Naive thymus-derived CD4-positive, alpha-beta T cell (primary cell): ENCODE measurements at regions not wholly inside any gene's neighbourhood (a gene's known extent, or its start where the extent isn't known, plus 50 kb on each side); places are given as distances from the start of the nearest gene placed in this dataset.

Source experiments
- ATAC-seq: fragments of 150-1000 bp; cut with Tn5 transposase; 2 replicates; pipeline ENCODE4 v1.10.0; 2021; ENCODE audit warnings: mild to moderate bottlenecking, moderate library complexity
- CTCF ChIA-PET: fragments of 350-600 bp; sonication (Branson Sonifier 250); formaldehyde crosslinking; loops from one replicate; lab custom pipeline; 2021; ENCODE audit warnings: antibody characterized with exemption; lab: Charles Lee
- POLR2A ChIA-PET: fragments of 350-600 bp; sonication (Branson Sonifier 250); formaldehyde crosslinking; loops from one replicate; lab custom pipeline; 2021; ENCODE audit warnings: antibody characterized with exemption, inconsistent platforms; lab: Charles Lee
- DNase-seq, 9 donors: peaks; one replicate each; pipeline versions ENCODE4 v3.0.0 to v3.0.0-alpha.2; 2020 to 2022; ENCODE audit warnings: mixed read lengths in 1 of 9
- H3K27ac ChIP-seq: one replicate; pipeline ENCODE4 v1.7.0; 2013; ENCODE audit warnings: mild to moderate bottlenecking, low read depth, low read length, moderate library complexity
- H3K27me3 ChIP-seq, 2 donors: one replicate each; pipeline ENCODE4 v1.7.0; 2013; ENCODE audit warnings: low read length in 2 of 2, mild to moderate bottlenecking in 2 of 2, moderate library complexity in 2 of 2; ENCODE audit not compliant: control insufficient read depth in 2 of 2, insufficient read depth in 2 of 2
- H3K36me3 ChIP-seq, 3 experiments: 1 replicate in 2 of 3; 2 replicates in 1 of 3; pipeline ENCODE4 v1.7.0; 2013; ENCODE audit warnings: low read length in 3 of 3, mild to moderate bottlenecking in 3 of 3, moderate library complexity in 1 of 3; ENCODE audit not compliant: insufficient read depth in 3 of 3, control insufficient read depth in 2 of 3
- H3K4me1 ChIP-seq, 2 donors: one replicate each; pipeline ENCODE4 v1.7.0; 2013; ENCODE audit warnings: low read length in 2 of 2, mild to moderate bottlenecking in 2 of 2, moderate library complexity in 1 of 2; ENCODE audit not compliant: control insufficient read depth in 2 of 2, insufficient read depth in 2 of 2
- H3K4me3 ChIP-seq: 2 replicates; pipeline ENCODE4 v1.7.0; 2013; ENCODE audit warnings: mild to moderate bottlenecking, low read length
- H3K9me3 ChIP-seq, 3 experiments: 1 replicate in 2 of 3; 2 replicates in 1 of 3; pipeline ENCODE4 v1.7.0; 2013; ENCODE audit warnings: low read length in 3 of 3; ENCODE audit not compliant: control insufficient read depth in 2 of 3
- H3K27ac Mint-ChIP-seq, 9 donors: one replicate each; pipeline ENCODE4 v1.8.0; 2020 to 2022; ENCODE audit warnings: mixed read lengths in 9 of 9, mild to moderate bottlenecking in 8 of 9, moderate library complexity in 5 of 9, inconsistent platforms in 2 of 9
- H3K27me3 Mint-ChIP-seq, 5 donors: one replicate each; pipeline ENCODE4 v1.8.0; 2021 to 2022; ENCODE audit warnings: mixed read lengths in 5 of 5, mild to moderate bottlenecking in 1 of 5
- H3K36me3 Mint-ChIP-seq, 5 donors: one replicate each; pipeline ENCODE4 v1.8.0; 2020 to 2022; ENCODE audit warnings: mixed read lengths in 5 of 5, mild to moderate bottlenecking in 3 of 5, inconsistent platforms in 1 of 5
- H3K4me1 Mint-ChIP-seq, 7 donors: one replicate each; pipeline ENCODE4 v1.8.0; 2020 to 2022; ENCODE audit warnings: mixed read lengths in 7 of 7, mild to moderate bottlenecking in 3 of 7, inconsistent platforms in 1 of 7
- H3K4me3 Mint-ChIP-seq, 10 donors: one replicate each; pipeline ENCODE4 v1.8.0; 2020 to 2022; ENCODE audit warnings: mild to moderate bottlenecking in 10 of 10, mixed read lengths in 10 of 10, moderate library complexity in 6 of 10, inconsistent platforms in 2 of 10
- H3K9me3 Mint-ChIP-seq, 11 donors: one replicate each; pipeline ENCODE4 v1.8.0; 2020 to 2022; ENCODE audit warnings: mixed read lengths in 11 of 11, mild to moderate bottlenecking in 4 of 11, inconsistent platforms in 1 of 11, moderate library complexity in 1 of 11
- intact Hi-C, 2 donors: fragments of 100-400 bp; cut with micrococcal nuclease; formaldehyde crosslinking; loops; one replicate each; pipeline ENCODE4 v1.15.1; 2023

DNA sequence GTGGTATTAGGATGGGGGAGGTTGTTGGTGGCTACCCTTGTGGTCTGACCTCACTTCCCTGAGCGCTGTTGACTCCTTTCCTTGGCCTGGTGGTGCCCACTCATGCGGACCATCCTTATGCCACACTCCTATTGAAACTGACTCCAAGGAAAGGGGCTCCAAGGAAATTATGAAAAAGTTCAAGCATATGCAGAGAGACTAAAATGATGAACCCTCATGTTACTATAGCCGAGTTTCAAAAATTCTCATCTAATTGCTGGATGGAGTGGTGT lies 75.0 kb upstream of the CALM2 start:
- no peaks in the 10 kb centered on the region for H3K9me3 Mint-ChIP-seq
- DNase-seq, result no peak
- H3K27me3 Mint-ChIP-seq, result peaks cover 0 to 10% (median 0%) of the 10 kb centered on the region in 5 donors
- H3K27ac ChIP-seq, result no peak overlapping the region
- no peaks in the 10 kb centered on the region for H3K4me1 ChIP-seq
- ATAC-seq, result no peak
- intact Hi-C loops, result no loop called here
- no peaks in the 10 kb centered on the region for H3K36me3 Mint-ChIP-seq
- ChIA-PET CTCF (no interaction called here), POLR2A (no interaction called here)
- no peaks in the 10 kb centered on the region for H3K4me1 Mint-ChIP-seq
- no peak overlapping the region for H3K4me3 Mint-ChIP-seq
- H3K27me3 ChIP-seq, result no peaks in the 10 kb centered on the region
- no peaks in the 10 kb centered on the region for H3K36me3 ChIP-seq
- H3K27ac Mint-ChIP-seq, result no peak overlapping the region
- H3K9me3 ChIP-seq, result no peaks in the 10 kb centered on the region
- H3K4me3 ChIP-seq, result no peak overlapping the region

DNA sequence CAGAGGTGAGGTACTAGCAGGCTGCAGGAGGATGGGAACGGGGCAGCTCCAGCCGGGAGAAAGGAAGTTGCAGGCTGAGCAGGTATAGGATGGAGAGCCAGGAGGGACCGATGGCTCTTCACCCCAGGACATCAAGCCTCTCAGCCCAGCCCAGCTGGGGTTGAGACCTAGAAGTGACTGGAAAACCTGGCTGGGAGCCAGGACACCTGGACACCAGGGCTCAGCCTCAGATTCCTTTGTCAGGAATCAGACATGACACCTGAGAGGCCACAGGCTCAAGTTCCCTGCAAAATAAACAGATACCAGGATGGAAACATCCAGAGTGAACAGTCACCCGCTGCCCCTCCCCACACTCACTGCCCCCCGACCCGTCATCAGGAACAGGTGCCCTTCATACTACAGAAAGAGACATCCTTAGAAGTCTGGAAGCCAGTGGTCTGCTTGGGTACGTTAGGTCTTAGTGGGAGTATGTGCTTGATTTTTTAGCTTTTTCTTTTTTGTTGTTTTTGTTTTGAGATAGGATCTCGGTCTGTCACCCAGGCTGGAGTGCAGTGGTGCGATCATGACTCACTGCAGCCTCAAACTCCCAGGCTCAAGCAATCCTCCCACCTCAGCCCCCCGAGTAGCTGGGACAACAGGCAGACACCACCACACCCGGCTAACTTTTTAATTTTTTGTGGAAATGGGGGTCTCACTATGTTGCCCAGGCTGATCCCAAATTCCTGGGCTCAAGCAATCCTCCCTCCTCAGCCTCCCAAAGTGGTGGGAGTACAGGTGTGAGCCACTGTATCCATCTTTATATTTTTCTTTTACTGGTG lies 74.5 kb upstream of the CALM2 start:
- Mint-ChIP-seq H3K9me3 (no peaks in the 10 kb centered on the region), H3K27me3 (peaks cover 0 to 10% (median 0%) of the 10 kb centered on the region in 5 donors), H3K36me3 (no peaks in the 10 kb centered on the region), H3K27ac (no peak overlapping the region), H3K4me3 (no peak overlapping the region), H3K4me1 (no peaks in the 10 kb centered on the region)
- no peak overlapping the region for H3K4me3 ChIP-seq
- H3K36me3 ChIP-seq, result no peaks in the 10 kb centered on the region
- CTCF ChIA-PET, result no interaction called here
- H3K27me3 ChIP-seq, result no peaks in the 10 kb centered on the region
- DNase-seq, result no peak
- POLR2A ChIA-PET, result no interaction called here
- intact Hi-C loops, result no loop called here
- H3K4me1 ChIP-seq, result no peaks in the 10 kb centered on the region
- no peak for ATAC-seq
- no peaks in the 10 kb centered on the region for H3K9me3 ChIP-seq
- no peak overlapping the region for H3K27ac ChIP-seq

DNA sequence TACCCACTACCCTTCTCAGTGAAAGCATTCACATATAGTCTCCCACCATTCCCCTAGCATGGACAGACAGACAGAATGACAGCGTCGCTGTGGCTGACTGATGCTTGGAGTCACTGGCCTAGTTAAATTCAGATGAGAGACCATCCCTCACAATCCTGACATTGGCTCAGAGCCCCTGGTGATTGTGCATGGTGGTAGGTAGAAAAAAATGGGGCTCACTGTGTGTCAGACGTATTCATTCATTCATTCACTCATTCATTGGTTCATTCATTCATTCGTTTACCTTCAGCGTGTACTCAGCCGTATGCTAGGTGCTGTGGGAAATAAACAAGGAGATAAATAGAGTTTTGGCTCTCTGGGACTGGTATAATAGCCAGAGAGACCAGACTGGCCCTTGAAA lies 73.6 kb upstream of the CALM2 start:
- no peaks in the 10 kb centered on the region for H3K9me3 ChIP-seq
- Mint-ChIP-seq H3K4me3 (no peak overlapping the region), H3K4me1 (peaks cover 0 to 1% (median 0%) of the 10 kb centered on the region in 7 donors), H3K36me3 (no peaks in the 10 kb centered on the region), H3K27ac (no peak overlapping the region), H3K9me3 (peaks cover 0 to 1% (median 0%) of the 10 kb centered on the region in 11 donors), H3K27me3 (peaks cover 0 to 13% (median 0%) of the 10 kb centered on the region in 5 donors)
- DNase-seq (no peak), ATAC-seq (no peak)
- ChIA-PET CTCF (no interaction called here), POLR2A (no interaction called here)
- intact Hi-C loops, result no loop called here
- no peak overlapping the region for H3K27ac ChIP-seq
- H3K4me1 ChIP-seq, result no peaks in the 10 kb centered on the region
- H3K27me3 ChIP-seq, result no peaks in the 10 kb centered on the region
- no peaks in the 10 kb centered on the region for H3K36me3 ChIP-seq
- no peak overlapping the region for H3K4me3 ChIP-seq

DNA sequence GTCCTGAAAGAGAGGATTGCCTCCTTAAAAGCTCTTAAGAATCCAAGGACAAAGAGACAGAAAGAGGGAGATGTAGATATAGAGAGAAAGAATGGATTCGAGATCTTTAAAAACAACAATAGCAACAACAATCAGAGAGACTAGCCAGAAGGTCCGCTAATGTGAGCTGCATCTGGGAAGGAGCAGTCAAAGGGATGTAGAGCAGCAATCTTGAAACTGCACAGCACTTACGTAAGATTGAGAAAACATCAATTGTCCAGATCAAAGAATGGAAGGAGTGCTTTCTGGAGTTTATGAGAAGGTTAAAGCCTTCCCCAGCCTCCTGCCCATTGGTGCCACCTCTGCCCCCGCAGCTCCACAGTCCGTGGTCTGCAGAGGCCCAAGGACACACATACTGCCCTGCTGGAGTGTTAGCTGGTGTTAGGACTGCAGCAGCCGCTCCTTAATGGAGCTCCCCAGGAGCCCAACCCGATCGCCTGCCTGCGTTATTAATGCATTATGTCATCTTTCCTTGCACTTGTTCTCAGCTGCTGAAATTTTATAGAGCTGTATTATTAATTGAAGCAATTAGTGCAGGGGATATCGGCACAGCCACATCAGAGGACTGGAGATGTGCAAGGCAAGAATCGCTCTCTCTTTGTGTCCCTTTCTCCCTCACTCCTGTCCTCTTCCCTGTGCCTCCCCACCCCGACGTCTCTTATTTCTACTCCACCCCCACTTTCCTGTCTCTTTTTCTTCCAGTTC lies 73.0 kb upstream of the CALM2 start:
- Mint-ChIP-seq H3K36me3 (no peaks in the 10 kb centered on the region), H3K4me1 (peaks cover 0 to 1% (median 0%) of the 10 kb centered on the region in 7 donors), H3K27me3 (peaks cover 0 to 11% (median 0%) of the 10 kb centered on the region in 5 donors), H3K27ac (no peak overlapping the region), H3K9me3 (peaks cover 0 to 1% (median 0%) of the 10 kb centered on the region in 11 donors), H3K4me3 (no peak overlapping the region)
- H3K36me3 ChIP-seq, result no peaks in the 10 kb centered on the region
- H3K27me3 ChIP-seq, result no peaks in the 10 kb centered on the region
- H3K9me3 ChIP-seq, result no peaks in the 10 kb centered on the region
- DNase-seq (no peak), ATAC-seq (no peak)
- intact Hi-C loops, result no loop called here
- no peak overlapping the region for H3K27ac ChIP-seq
- ChIA-PET POLR2A (no interaction called here), CTCF (no interaction called here)
- H3K4me3 ChIP-seq, result no peak overlapping the region
- H3K4me1 ChIP-seq, result no peaks in the 10 kb centered on the region

DNA sequence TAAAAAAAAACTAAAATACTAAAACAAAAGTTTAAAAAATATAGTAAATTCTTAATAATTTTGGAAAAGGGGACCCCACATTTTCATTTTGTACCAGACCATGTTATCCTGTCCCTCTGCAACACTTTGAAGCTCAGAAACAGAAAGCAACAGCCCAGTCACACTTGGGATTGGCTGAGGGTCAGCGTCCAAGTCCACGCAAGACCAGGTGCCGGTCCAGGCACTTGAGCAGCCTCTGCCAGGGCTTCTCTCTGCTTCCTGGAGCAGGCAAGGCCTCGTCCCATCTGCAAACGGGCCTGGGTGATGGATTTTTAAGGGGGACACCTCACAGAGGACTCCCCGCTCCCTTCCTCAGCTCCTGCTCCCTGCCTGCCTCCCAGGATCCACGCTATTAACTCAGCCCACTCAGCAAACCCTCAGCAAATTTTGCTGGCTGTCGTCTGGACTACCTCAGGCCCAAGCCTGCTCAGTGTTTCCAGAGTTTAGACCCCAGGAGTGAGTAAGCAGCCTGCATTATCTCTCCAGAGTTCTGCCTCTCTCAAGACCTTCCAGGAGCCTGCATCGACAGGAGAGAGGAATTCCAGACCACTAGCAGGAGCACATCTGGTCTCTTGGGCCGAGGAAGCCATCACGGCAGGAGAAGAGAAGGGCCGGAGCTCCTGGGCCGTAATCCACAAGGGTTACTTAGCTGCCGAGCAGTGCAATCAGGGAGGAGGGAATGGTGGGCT lies 67.4 kb upstream of the CALM2 start:
- no peaks in the 10 kb centered on the region for H3K27me3 ChIP-seq
- no peaks in the 10 kb centered on the region for H3K4me1 ChIP-seq
- no peak overlapping the region for H3K4me3 Mint-ChIP-seq
- H3K4me1 Mint-ChIP-seq, result peaks cover 0 to 1% (median 0%) of the 10 kb centered on the region in 7 donors
- no peaks in the 10 kb centered on the region for H3K9me3 ChIP-seq
- H3K9me3 Mint-ChIP-seq, result peaks cover 0 to 1% (median 0%) of the 10 kb centered on the region in 11 donors
- intact Hi-C loops, result no loop called here
- peaks cover 0 to 10% (median 0%) of the 10 kb centered on the region in 5 donors for H3K27me3 Mint-ChIP-seq
- H3K36me3 ChIP-seq, result no peaks in the 10 kb centered on the region
- no peaks in the 10 kb centered on the region for H3K36me3 Mint-ChIP-seq
- no peak for DNase-seq
- no peak overlapping the region for H3K4me3 ChIP-seq
- no peak for ATAC-seq
- CTCF ChIA-PET, result no interaction called here
- POLR2A ChIA-PET, result no interaction called here
- H3K27ac ChIP-seq, result no peak overlapping the region
- H3K27ac Mint-ChIP-seq, result no peak overlapping the region

DNA sequence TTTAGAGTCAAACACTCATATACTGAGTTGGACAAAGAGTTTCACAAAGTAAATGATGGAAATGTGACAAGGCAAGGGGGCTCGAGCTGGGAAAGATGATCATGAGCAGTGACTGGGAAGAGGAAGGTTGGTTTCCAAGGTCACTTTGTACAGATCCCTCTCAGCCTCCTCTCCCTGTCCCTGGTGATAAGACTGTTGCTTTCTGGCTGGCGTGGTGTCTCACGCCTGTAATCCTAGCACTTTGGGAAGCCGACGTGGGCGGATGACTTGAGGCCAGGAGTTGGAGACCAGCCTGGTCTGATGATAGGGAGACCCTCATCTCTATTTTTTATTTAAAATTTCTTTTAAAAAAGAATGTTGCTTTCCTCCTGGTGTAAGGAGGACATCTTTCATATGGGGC lies 65.4 kb upstream of the CALM2 start:
- H3K4me1 Mint-ChIP-seq, result peaks cover 0 to 3% (median 0%) of the 10 kb centered on the region in 7 donors
- Histone ChIP-seq H3K27me3 (no peaks in the 10 kb centered on the region), H3K4me3 (no peak overlapping the region), H3K36me3 (no peaks in the 10 kb centered on the region), H3K9me3 (no peaks in the 10 kb centered on the region), H3K4me1 (no peaks in the 10 kb centered on the region), H3K27ac (no peak overlapping the region)
- peaks cover 0 to 1% (median 0%) of the 10 kb centered on the region in 11 donors for H3K9me3 Mint-ChIP-seq
- no peaks in the 10 kb centered on the region for H3K36me3 Mint-ChIP-seq
- no peak for ATAC-seq
- no peak overlapping the region for H3K27ac Mint-ChIP-seq
- peaks cover 0 to 12% (median 0%) of the 10 kb centered on the region in 5 donors for H3K27me3 Mint-ChIP-seq
- CTCF ChIA-PET, result no interaction called here
- DNase-seq, result no peak
- no peak overlapping the region for H3K4me3 Mint-ChIP-seq
- intact Hi-C loops, result no loop called here
- POLR2A ChIA-PET, result no interaction called here
